Transverse colon (tissue), 4 donors: ENCODE measurements at regions not wholly inside any gene's neighbourhood (a gene's known extent, or its start where the extent isn't known, plus 50 kb on each side); places are given as distances from the start of the nearest gene placed in this dataset.

Experiments used
- EP300 ChIP-seq: sonication (generic); formaldehyde crosslinking; IDR thresholded peaks from one replicate; pipeline ENCODE4 v1.6.1; 2017; ENCODE audit warnings: antibody characterized with exemption, low read depth
- POLR2A ChIP-seq: fragments of 450-650 bp; IDR thresholded peaks from one replicate; pipeline ENCODE4 v1.6.1; 2016; ENCODE audit warnings: antibody characterized with exemption, mild to moderate bottlenecking, moderate library complexity
- POLR2AphosphoS5 ChIP-seq, 3 donors: sonication (generic); formaldehyde crosslinking; IDR thresholded peaks; one replicate each; pipeline ENCODE4 v1.6.1; 2016; ENCODE audit warnings: antibody characterized with exemption in 3 of 3
- TF ChIP-seq, protein P1 (sequence below), 5 experiments: fragments of 200-600 bp in 3 of 5; fragments of 450-650 bp in 2 of 5; sonication (generic) in 3 of 5; IDR thresholded peaks; 1 replicate in 2 of 5; 2 replicates in 3 of 5; pipeline ENCODE4 v1.5.1; 2016 to 2017; ENCODE audit warnings: antibody characterized with exemption in 5 of 5, inconsistent platforms in 3 of 5, mild to moderate bottlenecking in 2 of 5, moderate library complexity in 1 of 5

DNA sequence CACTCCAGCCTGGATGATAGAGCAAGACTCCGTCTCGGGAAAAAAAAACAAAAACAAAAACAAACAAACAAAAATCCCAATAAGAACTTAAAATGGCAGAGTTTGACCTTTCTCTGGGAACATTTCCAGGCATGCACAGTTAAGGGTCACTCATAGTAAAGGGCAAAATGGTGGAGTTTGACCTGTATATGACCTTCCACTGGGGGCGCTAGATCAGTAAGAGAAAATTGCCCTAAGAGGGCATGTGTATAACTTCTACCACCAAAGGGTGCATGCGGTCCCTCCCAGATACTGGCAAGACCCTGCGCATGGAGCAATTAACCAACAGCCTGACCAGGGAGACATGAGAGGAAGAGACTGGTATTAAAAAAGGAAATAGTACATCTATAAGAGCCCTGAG lies 177.2 kb downstream of the MOSPD2 start:
- TF ChIP-seq, protein P1, sequence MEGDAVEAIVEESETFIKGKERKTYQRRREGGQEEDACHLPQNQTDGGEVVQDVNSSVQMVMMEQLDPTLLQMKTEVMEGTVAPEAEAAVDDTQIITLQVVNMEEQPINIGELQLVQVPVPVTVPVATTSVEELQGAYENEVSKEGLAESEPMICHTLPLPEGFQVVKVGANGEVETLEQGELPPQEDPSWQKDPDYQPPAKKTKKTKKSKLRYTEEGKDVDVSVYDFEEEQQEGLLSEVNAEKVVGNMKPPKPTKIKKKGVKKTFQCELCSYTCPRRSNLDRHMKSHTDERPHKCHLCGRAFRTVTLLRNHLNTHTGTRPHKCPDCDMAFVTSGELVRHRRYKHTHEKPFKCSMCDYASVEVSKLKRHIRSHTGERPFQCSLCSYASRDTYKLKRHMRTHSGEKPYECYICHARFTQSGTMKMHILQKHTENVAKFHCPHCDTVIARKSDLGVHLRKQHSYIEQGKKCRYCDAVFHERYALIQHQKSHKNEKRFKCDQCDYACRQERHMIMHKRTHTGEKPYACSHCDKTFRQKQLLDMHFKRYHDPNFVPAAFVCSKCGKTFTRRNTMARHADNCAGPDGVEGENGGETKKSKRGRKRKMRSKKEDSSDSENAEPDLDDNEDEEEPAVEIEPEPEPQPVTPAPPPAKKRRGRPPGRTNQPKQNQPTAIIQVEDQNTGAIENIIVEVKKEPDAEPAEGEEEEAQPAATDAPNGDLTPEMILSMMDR (IDR thresholded peaks at IDR 0.05), result no peak
- TF ChIP-seq POLR2A, result no peak
- TF ChIP-seq EP300, result no peak
- no peak for TF ChIP-seq POLR2AphosphoS5 (IDR thresholded peaks at IDR 0.05)
